ENCODE measurements at regions not wholly inside any gene's neighbourhood (a gene's known extent, or its start where the extent isn't known, plus 50 kb on each side); places are given as distances from the start of the nearest gene placed in this dataset.
"Not testable (repeated sequence)": the region's sequence is repeated elsewhere in the genome, so short reads cannot be mapped to it uniquely, and the experiment has no call there.

- no peak for DNase-seq
Measured at GRCh38 chr10:80697926-80698325, 160.2 kb downstream of the SH2D4B start.

- DNase-seq, result peak; percentile 37 to 62 (median 56)
Measured at GRCh38 chr10:80699602-80700039, 161.9 kb downstream of the SH2D4B start.

- no peak for DNase-seq
Measured at GRCh38 chr10:80700252-80700651, 162.6 kb downstream of the SH2D4B start.

DNA sequence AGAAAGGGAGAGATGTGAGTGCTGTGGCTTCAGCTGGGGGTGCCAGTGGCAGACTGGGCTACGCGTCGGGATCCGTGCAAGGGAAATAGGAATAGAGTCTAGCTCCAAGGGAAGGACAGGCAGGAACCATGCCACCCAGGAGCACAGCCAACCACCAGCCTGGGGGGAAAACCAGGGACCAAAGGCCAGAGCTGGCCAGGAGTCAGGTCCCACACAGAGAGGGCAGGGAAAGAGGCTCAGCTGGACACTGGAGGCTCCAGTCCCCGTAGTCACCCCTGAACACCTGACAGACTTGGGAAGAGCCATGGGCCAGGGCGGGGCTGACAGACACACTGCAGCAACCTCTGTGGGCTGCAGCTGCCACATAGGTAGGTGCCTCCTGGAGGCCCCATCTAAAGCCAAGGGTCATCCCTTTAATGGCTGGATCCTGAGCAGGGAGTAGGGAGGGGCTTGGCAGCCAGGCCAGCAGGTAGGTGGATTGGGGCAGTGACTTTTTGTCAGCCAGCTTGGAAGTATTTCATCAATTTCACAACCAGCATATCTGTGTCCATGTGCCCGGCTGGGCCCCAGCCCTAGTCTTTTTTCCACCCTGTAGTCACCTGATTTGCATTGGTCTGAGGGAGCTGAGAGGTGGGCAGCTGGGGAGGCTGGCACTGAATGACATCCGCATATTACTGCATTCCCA, 163.2 kb downstream of the SH2D4B start:
- DNase-seq, result no peak

- DNase-seq, result no peak
Measured at GRCh38 chr10:80701706-80702105, 164.0 kb downstream of the SH2D4B start.

GRCh38 chr10:80702143-80702542, 164.4 kb downstream of the SH2D4B start:
- DNase-seq, result no peak

DNA sequence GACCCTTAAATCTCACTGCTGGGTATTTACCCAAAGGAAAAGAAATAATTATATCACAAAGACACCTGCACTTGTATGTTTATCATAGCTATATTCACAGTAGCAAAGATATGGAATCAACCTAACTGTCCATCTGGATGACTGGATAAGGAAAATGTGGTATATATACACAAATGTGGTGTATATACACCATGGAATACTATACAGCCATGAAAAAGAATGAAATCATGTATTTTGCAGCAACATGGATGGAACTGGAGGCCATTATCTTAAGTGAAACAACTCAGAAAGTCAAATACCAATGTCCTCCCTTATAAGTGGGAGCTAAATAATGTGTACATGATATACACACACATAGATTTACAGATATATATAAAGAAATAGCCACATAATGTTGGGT, 168.2 kb downstream of the SH2D4B start:
- DNase-seq, result no peak

DNA sequence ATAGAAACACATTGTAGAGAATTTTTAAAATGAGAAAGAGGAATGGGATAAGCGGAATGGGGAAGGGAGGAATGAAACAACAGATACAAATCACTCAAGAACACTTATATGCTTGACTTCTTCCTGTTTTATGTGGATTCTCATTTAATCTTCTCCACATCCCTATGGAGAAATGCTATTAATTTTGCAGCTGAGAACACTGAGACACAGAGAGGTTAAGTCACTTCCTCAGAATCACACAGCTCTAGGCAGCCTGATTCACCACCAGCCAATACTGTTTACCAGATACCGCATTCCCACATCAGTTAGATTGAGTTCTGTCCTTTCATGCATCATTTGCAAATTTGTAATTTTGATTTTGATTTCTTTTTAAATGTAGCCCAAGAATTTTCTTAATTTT, 170.5 kb downstream of the SH2D4B start:
- no peak for DNase-seq

- DNase-seq, result no peak
Measured at GRCh38 chr10:80708808-80709207, 171.1 kb downstream of the SH2D4B start.

DNA sequence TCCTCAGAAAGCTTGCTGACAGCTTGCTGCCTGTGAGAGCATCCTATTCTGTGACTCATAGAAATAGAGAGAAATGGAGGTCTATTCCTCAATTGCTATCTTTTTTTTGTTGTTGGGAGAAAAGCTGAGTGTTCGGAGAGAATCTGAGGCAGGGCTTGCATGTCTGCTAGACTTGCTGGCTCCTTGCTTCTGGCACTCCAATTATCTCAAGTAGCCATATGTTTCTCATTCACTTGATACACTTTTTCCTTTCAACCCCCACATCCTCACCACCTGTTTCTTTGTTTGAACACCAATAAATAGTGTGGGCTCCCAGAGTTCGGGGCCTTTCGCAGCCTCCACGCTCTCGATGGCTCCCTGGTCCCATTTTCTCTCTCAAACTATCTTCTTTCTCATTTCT, 172.2 kb downstream of the SH2D4B start:
- DNase-seq, result no peak

GRCh38 chr10:80713398-80713928, 175.8 kb downstream of the SH2D4B start:
- DNase-seq, result no peak

- DNase-seq, result no peak
Measured at GRCh38 chr10:80714566-80714965, 176.9 kb downstream of the SH2D4B start.

DNA sequence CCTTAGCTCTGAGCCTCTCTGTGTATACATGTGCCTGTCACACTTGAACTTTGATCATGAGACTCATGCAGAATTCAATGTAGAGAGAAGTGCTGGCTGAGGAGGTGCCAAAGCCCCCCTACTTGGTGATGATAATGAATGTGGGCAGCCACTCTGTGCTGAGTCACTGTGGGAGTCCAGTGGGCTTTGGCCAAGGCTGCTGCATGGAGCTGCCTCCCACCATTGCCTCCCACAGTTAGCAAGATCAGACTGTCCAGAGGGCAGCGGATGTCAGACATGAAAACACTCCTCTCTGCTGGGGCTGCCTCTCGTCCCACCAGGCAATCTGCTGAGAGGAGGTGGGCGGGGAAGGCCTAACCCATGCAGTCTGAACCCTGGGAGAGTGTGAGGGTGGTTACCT, 180.3 kb downstream of the SH2D4B start:
- DNase-seq, result no peak

GRCh38 chr10:80719935-80720334, 182.2 kb downstream of the SH2D4B start:
- no peak for DNase-seq

DNA sequence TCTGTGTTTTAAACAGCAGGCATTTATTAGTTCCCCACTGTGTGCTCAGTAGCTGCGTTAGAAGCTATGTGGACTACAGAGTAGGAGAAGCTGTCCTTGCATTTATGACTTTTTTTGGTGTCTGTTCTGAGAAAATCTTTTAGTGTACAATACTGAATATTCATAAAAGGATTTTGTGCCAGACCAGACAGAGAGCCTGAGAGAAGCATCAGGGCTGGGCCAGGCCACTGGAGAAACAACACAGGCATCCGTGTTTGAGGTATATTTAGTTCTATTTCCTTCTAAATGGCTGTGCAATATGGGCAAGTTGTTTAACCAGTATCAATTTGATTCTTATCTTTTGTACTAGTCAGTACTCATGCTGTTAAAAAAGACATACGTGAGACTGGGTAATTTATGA, 182.8 kb downstream of the SH2D4B start:
- no peak for DNase-seq

- not testable (repeated sequence) for DNase-seq
Measured at GRCh38 chr10:80728354-80728753, 190.7 kb downstream of the SH2D4B start.

DNA sequence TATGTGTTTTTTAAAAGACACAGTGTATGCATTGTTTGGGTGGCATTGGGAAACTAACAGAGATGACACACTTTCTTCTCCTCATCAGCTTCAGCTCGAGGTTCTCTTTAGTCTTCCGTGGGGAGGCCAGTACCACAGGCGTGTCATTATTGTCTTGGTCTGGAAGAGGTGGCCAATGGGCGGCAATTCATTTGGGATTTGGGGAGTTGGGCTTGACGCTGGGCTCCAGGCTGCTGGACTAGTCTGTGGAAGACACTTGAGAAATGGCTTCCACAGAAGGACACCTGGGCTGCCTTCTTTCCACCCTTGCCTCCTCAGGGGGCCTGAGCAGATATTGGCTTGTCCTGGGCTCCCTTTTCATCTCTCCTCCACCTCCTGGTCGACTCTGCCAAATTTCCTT, 192.2 kb downstream of the SH2D4B start:
- no peak for DNase-seq

GRCh38 chr10:80730522-80730921, 192.8 kb downstream of the SH2D4B start:
- DNase-seq, result no peak

- no peak for DNase-seq
Measured at GRCh38 chr10:80734589-80734988, 196.9 kb downstream of the SH2D4B start.

DNA sequence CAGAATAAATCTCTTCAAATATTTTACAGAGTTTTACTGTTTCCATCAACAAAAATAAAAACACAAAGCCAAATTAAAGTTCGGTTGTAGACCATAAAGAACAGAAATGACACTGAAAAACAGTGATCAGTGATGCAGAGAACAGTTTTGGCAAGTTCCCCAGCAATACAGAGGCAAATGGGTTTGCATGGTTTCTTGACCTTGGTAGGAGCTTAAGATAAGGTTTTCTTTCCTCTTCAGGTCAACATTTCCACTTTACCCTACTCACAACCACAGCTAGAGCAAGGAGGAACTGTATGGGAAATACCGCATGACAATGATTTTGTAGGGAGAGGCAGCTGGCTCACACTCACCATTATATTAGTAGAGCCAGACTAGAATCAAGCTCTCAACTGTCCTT, 199.5 kb downstream of the SH2D4B start:
- DNase-seq, result no peak

GRCh38 chr10:80739328-80739727, 201.6 kb downstream of the SH2D4B start:
- DNase-seq, result no peak

- no peak for DNase-seq
Measured at GRCh38 chr10:80739963-80740715, 202.4 kb downstream of the SH2D4B start.

- no peak for DNase-seq
Measured at GRCh38 chr10:80741278-80741677, 203.6 kb downstream of the SH2D4B start.

DNA sequence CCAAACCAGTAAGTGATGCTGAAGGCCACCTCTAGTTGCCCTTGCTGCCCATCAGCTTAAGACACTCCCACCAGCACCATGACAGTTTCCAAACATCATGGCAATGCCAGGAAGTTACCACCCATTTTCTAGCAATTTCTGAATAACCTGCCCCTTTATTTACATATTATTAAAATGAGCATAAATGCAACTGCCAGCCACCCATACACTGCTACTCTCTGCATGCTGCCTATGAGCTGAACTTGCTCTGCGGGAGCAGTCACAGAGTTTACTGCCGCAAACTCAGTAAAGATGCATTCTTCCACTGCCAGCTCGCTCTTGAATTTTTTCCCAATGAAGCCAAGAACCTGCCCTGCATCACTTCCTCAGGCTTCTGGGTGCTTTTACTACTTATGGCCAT, 212.6 kb downstream of the SH2D4B start:
- DNase-seq, result no peak
